ENCODE measurements at regions not wholly inside any gene's neighbourhood (a gene's known extent, or its start where the extent isn't known, plus 50 kb on each side); places are given as distances from the start of the nearest gene placed in this dataset.
A peak's percentile ranks its signal among the peaks of the same experiment; 100 is the strongest.
"Not testable (repeated sequence)": the region's sequence is repeated elsewhere in the genome, so short reads cannot be mapped to it uniquely, and the experiment has no call there.

DNA sequence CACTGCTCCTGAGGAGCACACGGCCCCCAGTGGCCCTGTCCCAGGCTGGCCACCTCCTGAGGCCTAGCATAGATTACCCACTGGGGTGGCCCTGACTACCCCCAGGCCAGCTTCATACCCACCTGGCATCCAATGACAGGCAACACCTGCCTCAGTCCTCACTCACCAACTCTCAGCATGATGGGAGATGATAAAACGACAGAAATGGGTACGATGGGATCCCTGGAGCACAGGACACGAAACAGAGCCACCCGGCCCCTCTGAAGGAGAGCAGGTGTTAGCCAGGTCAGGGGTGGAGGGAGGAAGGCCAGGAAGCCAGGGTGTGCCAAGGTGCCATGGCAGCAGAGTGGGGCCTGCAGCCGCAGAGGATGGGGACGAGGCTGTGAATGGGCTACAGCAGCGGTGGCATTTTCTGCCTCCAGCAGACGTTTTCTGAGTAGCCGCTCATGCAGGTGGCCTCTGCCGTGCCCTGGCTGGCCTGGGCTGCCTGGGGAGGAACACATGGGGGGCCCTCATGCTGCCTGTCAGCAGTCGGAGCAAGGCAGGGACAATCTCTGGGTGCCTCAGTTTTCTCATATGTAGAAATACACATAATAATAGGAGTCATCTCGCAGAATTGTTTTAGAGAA, 50.2 kb upstream of the FGF3 start:
- no peak for DNase-seq (ENCODE audit: low spot score)

DNA sequence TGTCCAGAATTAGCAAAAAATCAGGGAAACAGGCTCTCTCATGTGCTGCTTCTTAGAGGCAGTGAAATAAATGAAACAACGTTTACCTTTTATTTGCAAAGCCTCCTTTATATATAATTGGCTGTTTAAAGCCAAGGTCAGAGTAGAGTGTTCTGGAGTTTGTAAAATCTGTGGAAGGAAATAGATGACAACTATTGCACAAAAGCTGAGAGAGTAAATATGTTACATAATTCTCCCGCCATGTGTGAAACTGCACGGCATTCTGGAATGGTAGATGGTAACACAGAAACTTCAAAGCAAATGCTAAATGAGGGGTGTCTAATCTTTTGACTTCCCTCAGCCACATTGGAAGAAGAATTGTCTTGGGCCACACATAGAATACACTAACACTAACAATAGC, 51.5 kb upstream of the FGF3 start:
- DNase-seq (ENCODE audit: low spot score), result peak; percentile 67

DNA sequence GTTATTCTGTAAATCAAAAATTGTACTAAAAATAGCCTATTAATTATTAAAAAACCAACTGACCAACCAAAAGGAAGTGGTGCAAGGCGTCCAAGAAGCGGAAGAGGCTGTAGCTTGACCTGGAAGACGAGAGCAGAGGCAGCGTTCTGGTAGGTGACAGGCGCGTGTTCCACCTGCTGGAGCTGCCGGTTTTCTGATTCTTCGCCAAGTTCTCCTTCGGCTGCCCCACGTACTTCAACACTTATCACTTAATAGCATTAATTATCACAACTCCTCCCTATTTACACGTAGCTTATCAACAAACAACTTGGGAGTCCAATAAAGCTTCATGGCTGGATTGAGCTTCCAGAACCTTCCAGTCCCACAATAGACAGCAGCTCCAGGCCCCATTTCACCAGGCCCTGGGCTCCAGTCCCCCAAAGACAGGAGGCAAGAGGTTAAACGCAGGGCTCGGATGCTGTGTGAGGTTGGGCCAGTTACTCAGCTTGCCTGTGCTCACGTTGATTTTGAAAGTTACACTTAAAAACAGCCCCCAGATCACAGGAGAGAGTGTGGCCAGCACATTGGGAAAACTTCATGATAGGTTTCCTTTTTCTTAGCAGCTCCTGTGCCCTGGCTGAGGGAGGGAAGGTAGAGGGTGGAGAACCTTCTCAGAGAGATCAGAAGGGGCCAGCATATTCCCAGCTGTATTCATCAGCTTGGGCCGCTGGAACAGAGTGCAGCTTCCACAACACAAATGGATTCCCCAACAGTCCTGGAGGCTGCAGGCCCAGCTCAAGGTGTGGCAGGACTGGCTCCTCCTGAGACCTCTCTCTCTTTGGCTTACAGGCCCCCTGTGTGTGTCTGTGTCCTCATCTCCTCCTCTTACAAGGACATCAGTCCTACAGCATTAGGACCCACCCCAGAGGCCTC, 54.2 kb upstream of the FGF3 start:
- DNase-seq (ENCODE audit: low spot score), result no peak

DNA sequence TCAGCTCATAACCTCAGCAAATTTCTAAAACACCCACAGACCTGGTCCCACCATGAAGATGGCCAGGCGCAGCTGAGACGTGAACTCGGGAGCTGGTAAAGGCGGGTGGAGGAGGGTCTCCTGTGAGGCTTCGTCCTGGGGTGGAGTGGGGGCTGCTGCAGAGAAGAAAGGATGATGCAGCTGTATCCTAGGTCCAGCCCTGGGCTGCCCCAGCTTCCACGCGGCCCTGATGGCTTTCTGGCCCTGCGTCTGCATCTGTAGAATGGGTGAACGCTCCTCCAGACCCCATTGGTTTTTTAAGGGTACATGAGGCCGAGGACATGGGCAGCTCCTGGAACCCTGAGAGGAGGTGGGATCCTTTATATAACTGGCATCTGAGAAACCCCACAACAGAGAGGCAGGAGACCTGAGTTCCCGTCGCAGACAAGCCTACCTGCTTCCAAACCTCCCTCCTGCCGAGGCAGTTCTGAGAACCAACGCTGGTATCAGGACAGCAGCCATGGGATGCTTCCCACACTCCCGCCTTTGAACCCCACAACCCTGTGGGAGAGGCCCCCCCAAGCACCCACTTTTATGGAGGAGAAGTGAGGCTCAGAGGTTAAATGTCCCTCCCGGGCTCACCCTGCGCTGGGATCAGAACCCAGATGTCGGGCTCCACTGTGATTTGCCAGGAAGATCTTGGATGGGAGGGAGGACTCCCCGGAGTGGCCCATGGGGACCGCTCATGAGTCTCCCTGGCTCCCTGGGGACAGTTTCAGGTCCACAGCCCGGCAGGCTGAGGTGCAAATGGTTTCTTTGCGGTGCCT, 55.2 kb upstream of the FGF3 start:
- DNase-seq (ENCODE audit: low spot score), result no peak

DNA sequence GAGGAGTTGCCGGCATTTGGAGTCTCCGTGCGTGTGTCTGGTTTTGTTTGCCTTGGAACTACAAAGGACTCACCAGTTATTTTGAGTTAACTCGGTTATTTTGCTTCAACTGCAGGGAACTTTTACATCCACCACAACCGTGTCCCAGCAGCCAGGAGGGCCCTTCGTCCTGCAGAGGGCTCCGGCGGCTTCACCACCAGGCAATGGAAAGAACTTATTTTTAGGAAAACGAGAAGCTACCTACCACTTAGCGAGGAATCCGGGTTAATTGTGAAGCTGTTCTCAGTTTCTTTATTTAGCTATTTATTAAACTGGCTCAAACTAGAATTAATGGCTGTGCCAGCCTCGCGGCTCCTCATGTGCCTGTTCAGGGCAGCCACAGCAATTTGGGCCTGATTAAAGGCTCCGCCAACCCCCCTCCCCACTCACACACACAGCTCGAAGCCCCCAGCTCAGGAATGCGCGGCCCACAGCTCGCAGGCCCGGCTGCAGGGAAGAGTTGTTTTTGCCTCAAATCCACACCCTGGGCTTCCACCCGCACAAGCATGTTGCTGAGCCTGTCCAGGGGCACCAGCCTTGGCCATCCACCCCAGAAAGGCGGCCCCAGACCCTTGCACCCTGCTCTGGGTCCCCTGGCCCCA, 55.9 kb upstream of the FGF3 start:
- no peak for DNase-seq (ENCODE audit: low spot score)

DNA sequence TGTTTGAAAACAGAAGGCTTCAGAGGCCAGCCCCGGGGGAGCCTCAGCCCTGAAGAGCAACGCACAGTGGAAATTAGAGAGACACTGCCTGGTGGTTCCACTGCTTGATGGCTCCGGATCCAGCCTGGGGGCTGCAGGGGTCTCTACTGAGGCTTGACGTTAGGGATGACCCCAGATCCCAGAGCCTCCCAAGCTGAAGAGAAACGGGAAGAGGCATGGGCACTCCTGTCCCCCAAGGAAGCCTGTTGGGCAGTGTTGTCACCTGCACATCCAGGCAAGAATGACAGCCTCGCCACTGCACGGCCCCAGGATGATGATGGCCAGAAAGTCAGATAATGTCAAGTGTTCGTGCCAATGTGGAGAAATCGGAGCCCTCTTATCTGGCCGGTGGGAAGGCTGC, 56.8 kb upstream of the FGF3 start:
- DNase-seq (ENCODE audit: low spot score), result no peak

DNA sequence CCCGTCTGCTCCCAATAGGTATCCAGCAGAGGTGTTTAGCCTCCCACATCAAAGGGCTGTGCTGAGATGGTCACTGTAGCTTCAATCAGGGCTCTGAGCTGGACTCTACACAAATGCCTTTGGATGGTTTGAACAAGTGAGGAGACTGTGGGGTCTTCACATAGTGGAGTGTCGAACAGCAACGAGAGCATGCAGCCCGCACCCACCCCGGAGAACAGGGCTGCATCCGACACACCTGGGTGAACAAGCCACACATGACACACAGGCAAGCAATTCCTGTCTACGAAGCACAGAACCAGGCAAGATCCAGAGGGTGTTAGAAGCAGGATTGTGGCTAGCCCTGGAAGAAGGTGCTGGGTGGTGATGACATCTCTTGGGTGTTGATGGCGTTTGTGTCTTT, 58.0 kb upstream of the FGF3 start:
- DNase-seq (ENCODE audit: low spot score), result no peak

DNA sequence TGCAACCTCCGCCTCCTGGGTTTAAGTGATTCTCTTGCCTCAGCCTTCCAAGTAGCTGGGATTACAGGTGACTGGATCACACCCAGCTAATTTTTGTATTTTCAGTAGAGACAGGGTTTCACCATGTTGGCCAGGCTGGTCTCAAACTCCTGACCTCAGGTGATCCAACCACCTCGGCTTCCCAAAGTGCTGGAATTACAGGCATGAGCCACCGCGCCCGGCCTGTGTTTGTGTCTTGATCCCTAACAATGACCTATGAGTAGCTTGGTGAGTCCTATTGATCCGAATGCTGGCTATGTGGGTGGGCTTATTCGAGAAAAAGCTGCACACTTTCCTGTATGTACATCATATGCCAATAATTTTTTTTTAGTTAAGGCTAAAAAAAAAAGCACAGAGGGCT, 58.5 kb upstream of the FGF3 start:
- DNase-seq (ENCODE audit: low spot score), result not testable (repeated sequence)

DNA sequence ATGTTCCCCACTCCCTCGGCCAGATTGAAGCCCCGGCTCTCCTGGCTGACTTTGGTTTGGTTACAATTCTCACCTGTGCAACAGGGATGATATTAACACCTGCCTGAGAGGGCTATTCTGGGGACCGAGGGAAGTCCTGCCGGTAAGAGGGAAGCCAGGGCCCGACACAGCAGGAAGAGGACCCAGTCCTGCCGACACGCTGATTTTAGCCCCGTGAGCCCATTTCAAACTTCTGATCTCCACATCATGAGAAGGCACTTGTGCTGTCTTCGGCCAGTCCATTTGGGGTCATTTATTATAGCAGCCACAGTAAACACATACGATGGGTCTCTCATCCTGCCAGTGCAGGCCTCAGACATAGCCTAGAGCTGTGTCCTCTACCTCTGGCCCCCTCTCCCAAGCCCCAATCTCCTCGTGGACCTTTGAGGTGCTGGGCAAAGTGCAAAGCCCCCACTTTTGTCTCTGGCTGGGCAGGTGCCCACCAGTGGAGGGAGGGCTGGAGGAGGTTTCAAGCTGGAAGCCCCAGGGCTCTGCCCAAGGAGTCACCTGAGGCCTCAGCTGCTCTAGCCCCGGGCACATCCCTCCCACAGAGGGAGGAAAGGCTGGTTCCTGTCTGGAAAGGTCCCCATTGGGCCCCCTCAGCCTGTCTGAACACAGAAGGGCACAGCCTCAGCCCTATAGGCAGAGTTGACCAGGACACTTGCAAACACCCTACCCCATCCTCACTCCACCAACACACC, 59.1 kb upstream of the FGF3 start:
- DNase-seq (ENCODE audit: low spot score), result no peak

DNA sequence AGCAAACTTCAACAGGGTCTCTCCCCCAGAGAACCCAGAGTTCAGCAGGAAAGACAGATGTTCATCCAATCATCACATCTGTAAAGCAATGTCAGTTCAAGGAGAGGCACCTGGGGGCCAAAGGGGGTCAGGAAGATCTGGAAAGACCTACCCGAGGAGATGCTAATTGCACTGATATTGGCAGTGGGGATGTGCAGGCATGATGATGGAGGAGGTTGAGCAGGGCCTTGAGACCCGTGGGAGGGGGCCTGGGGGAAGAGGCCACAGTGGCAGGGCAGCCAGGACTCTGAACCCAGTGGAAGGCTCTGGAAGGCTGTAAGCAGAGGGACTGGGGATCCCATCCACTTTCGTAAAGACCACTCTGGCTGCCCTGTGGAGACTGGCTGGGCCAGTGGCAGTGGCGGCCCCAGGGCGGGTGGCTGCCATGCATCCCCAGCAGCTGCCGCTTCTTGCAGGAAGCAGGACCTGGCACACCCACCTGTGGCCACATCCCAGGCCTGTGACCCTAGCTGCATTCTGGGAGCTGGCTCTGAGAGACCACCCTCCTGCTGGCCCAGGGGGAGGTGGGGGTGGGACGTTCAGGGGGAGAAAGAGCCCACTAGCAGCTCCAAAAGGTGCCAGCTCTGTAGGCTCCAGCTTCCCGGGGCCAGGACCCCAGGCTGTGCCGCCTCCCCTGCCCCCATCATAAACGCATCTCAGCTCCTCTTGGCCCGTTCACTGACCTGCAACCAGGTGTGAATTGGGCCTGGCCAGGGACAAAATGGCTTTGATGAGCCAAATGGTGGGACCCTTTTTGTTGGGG, 59.9 kb upstream of the FGF3 start:
- DNase-seq (ENCODE audit: low spot score), result no peak

DNA sequence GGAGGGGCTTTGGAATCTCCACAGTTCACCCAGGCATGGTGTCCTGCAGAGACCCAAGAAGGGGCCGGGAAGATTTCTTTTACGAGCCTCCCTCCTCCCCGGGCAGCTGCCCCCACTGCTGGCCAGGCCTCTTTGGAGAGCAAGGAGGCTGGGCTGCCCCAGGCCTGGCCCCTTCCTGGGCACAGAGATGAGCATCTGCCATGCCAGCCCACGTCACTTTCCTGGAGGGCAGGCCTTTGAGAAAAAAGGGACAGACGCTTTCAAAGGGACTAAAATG, 60.5 kb upstream of the FGF3 start:
- no peak for DNase-seq (ENCODE audit: low spot score)

DNA sequence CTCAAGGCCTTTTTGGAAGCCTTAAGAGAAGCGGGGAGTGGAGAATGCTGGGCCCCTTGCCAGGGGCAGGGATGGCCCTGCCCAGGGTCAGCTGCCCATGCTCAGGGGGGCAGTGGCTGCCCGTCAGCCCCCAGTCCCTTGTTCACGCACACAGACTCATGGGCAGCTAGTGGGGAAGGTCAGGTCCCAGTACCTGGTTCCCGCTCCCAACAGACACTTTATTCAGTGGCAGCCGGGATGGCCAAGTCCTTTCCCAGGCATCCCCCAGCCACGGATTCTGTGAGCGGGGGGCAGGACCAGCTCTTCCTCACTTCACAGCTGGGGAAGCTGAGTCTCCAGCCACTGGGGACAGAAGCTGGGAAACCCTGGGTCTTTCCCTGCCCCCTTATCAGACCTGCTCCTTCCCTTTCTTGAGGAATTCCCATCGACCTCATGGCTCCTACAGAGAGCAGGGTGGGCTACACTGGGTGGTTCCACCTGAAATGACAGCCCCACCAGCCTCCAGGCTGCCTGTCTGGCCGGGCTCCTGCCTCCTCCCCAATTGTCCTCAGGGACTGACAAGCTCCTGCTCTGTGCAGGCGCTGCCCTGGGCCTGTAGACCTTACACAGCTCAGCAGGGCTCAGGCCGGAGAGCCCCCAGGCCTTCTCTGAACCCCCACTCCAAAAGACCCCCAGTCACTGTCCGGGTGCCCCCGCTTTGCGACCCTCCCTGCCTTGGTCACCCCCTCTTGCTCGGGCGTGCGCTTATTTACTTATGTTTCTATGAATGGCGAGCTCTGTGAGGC, 61.0 kb upstream of the FGF3 start:
- no peak for DNase-seq (ENCODE audit: low spot score)

DNA sequence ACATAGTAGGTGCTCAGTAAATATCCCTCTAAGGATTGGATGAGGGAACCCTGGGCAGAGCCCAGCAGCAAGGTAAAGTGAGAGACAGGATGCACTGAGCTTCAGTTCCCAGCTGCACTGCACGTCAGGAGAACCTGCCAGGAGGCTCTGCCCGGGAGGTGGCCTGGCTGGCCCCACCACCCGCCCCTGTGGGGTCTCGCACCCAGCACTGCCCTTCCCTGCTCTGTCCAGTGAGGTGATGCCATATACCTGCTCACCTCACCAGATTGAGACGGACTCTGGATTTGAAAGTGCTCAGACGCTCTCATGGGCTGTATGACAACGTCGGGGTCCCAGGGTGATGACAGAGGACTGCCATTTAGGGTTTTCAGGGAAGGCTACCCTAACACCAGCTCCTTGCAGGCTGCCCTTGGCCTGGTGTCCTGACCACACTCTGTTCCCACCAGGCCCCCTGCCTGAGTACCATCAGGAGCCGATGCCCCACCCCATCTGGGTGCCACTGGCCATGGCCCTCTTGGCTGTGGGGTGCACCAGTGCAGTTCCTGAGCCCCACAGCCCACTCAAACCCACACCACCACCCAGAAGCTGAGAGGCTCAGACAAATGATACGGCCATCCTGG, 61.7 kb upstream of the FGF3 start:
- no peak for DNase-seq (ENCODE audit: low spot score)

DNA sequence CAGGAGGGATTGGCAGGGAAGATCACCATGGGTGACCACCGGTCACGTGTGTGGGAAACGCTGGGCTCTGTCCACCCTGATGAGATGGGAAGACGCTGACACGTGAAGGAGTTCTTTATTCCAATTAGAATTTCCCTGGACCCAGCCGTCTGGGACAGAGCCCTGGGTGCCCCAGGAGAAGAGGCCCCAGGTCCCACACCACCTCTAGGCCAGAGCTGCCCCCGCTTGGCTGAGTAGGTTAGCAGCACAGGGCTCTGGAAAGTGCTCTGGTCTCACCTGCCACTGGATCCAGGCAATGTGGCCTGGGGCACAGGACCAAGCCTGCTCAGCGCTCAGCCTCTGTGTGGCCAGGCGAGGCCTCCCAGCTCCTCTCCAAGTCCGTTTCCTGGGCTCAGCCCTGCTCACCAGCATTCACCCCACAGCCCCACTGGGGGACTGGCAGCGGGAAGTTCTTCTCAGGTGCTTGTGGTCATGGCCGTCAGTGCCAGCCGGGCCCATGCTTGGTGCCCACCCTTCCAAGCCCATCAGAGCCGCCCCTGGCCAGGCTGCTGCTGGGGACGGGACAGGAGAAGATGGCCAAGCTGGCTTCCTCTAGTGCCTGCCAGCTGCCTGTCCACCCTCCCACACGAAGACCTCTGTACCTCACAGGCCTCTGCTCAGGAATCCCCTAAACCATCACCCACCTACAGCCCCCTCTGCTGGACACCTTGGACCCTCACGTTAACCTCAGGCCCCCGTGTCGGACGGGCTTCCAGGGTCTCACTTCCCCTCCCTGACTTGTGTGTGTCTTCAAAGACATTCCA, 62.5 kb upstream of the FGF3 start:
- peak; percentile 64 for DNase-seq (ENCODE audit: low spot score)

DNA sequence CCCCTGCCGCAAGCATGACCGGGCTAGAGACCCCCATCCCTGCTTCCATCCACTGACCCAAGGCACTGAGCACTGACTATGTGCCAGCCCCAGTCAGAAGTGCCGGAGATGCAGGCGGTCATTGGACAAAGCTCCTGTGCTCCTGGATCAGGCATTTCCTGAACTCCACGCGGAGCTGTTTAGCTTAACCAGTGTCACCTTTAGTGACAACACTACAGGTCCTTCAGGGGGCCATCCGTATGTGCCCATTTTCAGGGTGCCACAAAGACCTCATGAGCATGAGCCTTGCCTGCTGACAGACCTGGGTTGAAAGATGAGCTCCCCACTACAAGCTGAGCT, 63.0 kb upstream of the FGF3 start:
- no peak for DNase-seq (ENCODE audit: low spot score)

DNA sequence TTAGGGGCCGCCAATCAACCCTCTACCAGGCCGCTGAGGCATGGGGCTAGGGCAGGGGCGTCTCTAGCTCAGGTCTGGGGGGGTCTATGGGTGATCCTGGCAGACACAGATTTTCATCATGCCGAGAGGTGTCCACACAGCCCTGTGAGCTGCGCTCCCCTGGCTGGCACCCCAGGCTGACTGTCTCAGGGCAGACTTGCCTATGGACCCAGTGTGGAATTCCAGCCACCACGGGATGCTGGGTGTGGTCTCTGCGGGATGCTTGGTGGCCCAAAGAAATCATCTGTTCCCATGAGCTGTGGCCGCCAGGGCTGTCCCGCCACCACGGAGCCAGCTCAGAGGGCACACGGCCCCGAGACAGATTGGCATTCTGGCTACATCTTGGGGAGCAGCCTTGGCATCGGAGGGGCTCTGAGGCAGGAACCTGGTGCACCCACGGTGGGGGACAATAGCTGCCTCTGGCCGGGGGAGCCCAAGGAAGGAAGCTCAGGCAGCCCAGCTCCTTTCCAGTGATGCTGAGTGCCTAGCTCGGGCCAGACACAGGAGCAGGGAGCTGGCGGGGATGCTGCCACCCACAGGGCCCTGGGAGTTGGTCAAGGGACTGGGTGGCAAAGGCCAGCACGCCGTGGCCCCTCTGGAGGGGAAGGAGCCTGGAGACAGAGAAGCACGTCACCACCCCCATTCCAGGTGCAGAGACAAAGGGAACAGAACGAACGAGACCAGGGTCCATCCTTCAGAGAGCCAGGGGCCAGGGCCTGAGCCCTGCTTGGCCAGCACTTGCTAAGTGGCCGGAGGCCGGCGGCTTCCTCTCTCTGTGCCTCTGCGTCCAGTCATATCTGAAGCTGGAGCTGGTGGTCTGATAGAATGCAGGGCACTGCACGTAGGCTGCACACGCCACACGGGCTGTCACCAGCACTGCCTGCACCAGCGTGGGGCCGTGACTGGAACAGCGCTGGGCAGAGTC, 64.4 kb upstream of the FGF3 start:
- no peak for DNase-seq (ENCODE audit: low spot score)

DNA sequence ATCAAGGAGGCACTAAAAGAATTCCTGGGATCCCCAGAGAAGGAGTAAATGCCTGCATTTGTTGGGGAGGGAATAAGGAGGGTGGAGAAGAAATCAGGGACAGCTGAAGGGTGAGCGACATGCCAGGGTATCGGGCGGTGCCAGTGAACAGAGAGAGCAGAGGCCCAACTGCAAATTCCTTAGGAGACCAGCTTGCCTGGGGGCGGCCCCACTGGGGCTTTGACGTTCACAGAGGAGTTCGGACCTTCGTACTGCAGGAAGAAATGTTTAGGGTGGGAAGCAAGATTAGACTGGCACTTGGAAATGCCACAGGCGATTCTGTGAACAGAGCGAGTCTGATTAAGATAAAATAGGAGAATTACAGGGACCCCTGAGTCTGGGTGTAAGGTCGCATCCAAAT, 65.1 kb upstream of the FGF3 start:
- DNase-seq (ENCODE audit: low spot score), result no peak

DNA sequence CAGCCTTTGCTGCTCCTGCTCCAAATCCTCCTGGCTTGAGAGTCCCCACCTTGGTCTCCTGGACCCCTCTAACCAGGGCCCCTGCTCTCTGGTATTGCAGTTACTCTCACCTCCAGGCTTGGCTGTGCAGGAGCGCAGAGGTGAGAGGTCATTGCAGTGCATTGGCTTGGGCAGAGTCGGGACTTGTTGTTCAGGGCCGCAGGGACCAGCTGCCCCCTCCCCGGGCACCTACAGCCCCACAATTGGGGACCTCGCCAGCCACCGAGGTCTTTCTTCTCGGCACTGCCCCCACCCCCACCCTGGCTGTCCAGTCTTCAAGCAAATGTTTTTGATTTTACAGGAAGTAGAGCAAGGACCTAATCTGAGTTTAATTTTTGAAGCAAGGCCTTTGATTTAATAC, 65.5 kb upstream of the FGF3 start:
- no peak for DNase-seq (ENCODE audit: low spot score)
